ENCODE measurements at regions not wholly inside any gene's neighbourhood (a gene's known extent, or its start where the extent isn't known, plus 50 kb on each side); places are given as distances from the start of the nearest gene placed in this dataset.
A peak's percentile ranks its signal among the peaks of the same experiment; 100 is the strongest.

DNA sequence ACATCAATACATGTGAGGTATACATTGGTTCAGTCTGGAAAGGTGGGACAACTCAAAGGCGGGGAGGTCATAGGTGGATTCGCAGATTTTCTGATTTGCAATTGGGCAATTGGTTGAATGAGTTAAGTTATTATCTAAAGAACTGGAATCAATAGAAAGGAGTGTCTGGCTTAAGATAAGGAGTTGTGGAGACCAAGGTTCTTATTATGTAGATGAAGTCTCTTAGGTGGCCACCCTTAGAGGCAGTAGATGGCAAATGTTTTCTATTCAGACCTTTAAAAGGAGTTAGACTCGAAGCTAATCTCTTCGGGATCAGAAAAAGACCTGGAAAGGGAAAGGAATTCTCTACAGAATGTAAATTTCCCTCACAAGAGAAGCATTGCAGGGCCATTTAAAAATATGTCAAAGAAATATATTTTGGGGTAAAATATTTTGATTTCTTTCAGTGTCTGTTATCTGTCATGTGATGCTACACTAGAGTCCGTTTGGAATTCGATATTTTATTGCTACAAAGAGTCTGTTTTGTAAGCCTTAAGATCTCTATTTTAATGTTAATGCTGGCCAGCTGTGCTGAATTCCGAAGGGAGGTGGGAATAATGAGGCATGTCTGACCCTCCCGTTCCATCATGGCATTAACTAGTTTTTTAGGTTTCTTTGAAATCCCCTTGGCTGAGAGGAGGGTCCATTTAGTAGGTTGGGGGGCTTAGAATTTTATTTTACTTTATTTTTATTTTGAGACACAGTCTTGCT lies 265.1 kb downstream of the PTPRU start:
- DNase-seq = no peak

DNA sequence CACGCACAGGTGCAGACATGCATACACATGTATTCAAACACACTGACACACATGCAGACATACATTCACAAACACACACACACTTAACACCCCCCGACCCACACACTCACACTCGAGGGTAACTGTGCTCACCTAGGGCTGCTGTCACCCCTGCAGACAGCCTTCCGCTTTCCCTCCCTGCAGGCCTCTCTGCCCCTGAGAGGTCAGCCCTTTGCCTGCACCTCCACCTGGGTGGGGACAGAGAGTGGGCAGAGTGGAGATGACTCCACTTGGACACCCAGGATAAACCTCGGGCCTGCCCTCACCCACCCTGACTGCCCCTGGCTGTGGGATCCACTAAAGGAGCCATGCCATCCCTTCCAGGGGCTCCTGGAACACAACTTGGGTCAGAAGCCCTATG lies 264.3 kb downstream of the PTPRU start:
- DNase-seq = no peak

DNA sequence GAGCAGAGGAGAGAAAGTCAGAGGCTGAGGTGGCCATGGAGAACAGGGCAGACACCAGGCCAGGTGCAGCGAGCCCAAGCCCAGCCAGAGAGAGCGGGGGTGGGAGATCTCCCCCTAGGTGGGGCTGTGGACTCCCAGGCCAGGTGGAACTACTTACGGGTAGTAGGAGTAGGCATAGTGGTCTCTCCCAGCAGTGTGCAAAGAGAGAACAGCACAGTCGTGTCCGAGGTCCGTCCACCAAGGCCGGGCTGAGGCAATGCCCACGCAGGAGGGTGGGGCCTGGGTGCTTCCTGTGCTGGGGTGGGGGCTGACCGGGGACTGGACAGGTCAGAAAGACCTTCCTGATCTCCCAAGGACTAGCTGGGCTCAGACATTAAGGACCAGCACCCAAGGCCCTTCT lies 263.7 kb downstream of the PTPRU start:
- no peak for DNase-seq

DNA sequence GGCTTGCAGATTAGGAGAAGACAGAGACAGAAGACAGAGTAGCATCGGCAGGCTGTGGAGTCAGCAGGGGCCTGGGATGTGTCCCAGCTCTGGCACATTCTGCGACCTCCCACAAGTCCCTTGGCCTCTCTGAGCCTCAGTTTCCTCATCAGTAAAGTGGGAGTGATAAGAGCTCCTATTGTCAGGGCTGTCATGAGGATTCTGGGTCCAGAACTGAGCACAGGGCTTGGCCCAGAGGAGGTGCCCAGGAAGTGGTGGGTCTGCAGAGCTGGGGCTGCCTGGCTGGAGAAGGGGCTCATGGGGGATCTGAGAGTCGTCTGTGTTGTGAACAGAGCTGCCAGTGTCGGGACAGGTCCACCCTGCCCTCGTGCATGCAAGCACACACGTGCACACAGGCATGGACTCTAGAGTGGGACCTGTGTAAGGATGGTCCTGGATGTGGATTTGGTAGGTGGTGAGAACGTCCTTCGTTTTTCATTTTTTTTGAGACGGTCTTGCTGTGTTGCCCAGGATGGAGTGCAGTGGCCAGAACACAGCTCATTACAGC lies 262.9 kb downstream of the PTPRU start:
- DNase-seq = no peak

DNA sequence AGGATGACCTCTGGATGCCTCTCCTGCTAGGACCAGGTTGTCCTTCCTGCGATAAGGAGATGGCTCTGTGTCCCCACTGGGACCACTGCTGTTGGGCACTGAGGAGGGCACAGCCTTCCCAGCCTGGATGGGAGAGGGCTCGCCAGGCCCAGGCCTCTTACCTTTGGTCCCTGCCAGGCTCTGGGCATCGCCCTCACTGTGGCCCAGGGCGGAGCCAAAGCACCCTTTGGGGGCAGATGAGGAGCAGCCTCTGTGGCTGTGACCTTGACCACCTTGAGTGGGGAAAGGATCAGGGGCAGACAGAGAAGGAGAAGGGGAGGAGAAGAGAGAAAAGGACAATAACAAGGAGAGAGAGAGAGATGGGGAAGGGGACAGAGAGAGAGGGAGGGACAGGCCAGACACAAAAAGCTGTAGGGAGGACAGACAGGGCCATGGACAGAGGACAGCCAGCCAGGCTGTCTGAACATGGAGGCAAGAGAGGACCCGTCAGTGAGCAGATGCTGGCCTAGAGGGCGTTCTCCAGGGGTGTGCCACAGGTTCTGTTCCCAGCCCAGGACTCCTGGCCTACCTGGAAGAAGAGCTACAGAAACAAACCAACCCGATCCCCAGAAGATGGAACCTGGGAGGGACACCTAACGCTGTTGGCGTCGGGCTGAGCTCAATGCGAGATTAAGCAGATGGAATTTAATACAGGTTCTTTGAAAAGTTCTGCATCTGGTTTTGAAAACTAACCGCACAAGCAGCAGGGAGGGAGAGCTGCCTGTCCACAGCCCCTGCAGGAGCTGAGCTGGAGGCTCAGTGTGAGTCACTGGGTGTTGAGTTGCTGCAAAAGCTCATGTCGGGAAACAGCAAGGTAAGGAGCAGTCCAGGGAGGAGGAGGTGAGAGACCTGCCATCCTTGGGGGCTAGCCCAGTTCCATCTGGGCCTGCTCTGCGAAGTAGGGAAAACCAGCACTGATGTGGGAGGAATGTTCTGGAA lies 262.1 kb downstream of the PTPRU start:
- DNase-seq = no peak

DNA sequence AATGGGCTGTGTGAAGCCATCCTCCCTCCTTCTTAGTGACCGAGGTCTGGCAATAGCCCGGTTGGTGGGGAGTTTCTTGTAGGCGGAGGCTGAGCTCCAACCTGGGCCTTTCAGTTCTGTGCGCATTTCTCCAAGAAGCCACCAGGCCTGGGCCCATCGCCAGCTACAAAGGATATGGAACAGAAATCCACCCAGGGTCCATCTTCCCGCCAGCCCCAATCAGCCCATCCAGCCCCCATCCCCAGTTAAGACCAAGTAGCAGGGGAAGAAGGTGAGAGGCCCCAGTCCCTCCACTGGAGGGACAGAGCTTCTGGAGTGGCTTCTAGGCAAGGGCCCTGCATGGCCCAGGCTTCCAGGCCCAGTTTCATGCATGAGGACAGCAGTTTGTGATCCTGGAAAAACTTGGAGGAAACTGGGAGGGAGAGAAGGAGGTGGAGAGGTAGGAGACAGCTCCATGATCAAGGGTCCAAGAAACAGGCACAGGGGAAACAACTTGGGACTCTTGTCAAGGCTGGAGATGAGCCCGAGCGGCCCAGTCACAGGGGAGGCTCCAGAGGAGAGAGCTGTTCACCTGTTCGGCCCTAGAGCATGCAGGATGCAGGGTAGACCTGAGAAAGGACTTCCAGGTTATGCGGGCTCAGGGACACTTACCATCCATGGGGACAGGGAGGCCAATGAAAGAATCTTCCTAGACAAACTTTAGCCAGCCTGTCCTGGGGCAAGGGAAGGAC lies 261.2 kb downstream of the PTPRU start:
- no peak for DNase-seq

DNA sequence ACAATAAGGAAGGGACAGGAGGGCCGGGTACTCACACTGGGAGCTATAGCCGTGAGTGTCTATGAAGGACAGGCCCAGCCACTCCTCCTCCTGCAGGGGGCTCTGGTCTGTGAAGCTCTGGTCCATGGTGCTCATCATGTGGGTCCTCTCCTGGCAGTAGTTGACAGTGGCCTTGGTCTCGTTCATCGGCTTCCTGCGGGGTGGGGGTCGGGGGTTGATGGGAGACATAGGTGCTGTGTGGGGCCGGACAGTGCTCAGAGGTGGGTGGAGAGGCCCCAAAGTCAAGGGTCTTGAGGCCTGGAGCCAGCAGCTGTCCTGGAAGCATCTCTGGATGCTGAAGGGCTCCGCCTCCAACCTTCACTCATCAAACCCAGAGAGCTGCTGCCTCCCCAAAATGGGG lies 260.4 kb downstream of the PTPRU start:
- DNase-seq = no peak

DNA sequence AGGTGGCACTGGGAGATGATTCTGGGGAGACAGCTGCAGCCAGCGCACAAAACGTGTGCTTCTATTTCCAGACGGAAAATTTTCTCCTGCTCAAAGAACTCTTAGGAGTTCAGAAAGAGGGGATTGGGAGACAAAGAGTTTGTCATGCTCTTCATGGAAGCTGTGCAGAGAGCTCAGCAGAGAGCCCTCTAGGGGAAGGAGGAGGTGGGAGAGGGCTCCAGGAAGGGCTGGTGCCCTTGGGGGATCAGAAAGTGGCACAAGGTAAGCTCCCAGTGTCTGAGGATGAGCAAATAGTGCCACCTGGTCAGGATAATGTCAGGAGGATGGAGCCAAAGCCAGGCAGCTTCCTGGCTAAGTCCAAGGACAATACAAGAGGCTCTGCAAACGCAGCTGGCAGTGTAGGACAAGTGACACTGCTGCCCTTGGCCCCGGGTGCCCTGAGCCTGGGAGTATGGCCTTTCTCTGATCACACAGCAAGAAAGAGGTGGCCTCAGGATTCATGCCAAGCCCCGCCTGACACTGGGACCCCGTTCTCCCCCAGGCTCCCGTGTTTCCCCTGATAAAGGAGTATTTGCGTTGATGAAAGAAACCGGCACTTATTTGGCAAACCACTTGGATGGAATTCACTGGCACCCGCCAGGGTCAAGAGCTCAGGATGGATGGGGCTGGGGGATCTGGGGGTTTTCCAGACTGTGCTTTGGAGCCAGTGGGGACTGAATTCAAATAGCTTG lies 254.0 kb downstream of the PTPRU start:
- peak; percentile 80 for DNase-seq

DNA sequence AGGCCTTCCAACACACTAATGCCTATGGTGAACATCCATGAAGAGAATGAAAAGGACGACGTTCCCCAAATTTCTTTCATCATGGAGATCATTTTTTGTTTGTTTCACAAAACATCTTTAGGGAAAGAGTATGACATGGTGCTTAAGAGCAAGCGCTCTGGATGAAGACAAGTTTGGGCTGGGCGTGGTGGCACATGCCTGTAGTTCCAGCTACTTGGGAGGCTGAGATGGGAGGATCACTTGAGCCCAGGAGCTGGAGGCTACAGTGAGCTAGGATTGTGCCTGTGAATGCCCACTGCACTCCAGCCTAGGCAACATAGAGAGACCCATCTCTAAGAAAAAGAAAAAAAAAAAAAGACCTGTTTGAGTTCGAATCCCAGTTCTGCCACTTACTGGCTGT lies 253.1 kb downstream of the PTPRU start:
- DNase-seq = no peak

DNA sequence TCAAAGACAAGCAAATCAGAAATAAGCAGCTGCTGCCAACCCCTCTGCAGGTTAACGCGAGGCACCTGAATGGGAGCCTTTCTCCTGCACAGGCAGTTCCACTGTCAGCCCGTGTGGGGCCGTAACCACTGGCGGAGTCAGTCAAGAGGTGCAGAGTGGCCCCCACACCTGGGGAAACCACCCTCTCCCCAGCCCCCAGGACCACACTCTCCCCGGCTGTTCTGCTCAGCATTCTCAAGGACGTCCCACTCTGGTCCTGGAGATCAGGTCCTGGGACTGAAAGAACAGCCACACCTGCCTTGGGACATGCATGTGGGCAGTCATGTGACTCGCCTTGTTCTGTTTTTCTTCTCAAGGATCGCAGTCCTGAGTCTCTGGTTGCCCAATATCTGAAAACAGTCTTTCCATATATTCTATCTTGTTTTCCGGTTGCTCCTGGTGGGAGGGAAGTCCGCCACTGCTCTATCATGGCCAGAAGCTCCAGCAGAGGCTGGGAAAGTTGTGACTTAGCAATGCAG lies 252.5 kb downstream of the PTPRU start:
- no peak for DNase-seq

DNA sequence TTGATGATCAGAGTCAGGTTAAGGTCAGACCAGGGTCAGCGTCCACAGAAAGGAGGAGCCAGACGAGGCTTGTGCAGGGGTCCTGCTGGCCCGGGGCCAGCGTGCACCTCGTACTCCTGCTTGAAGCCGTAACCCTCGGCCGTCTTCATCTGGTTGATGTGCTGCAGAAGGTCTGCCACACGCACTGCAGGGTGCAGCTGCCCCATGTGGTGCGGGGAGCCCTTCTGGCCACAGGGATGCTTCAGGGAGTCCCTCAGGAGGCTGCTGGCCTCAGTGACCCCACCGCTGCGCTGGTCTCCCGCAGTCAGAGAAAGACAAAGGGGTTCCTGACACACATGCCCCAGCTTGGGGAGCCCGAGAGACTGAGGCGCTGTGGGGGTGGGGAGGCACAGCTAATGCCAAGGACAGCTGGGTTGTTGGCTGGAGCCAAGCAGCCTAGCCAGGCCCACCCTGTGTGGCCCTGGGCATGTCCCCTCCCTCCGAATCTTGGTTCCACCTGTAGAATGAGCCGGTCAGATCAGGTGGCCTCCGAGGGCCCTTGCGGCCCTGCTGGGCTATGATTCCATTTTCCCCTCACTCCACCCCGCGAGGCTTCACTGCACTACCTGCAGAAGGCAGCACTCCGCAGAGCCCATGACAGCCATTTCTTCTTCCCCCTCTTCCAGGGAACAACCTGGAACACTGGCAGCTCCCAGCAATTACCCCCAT lies 251.9 kb downstream of the PTPRU start:
- no peak for DNase-seq

DNA sequence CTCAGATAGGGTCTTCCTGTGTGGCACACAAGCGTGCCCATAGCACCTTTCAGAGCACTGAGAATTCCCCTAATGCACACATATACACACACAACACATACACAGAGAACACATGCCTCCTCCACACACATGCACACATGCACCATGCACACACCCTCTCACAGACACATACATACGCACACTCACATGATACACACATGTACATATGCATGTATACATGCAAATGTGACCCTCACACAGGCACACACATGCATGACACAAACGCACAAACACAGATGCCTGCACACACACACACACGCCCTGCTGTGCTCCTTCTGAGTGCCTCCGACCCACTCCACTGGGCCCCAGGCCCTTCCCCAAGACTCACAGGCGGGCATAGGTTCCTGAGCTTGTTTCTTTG lies 251.0 kb downstream of the PTPRU start:
- no peak for DNase-seq

DNA sequence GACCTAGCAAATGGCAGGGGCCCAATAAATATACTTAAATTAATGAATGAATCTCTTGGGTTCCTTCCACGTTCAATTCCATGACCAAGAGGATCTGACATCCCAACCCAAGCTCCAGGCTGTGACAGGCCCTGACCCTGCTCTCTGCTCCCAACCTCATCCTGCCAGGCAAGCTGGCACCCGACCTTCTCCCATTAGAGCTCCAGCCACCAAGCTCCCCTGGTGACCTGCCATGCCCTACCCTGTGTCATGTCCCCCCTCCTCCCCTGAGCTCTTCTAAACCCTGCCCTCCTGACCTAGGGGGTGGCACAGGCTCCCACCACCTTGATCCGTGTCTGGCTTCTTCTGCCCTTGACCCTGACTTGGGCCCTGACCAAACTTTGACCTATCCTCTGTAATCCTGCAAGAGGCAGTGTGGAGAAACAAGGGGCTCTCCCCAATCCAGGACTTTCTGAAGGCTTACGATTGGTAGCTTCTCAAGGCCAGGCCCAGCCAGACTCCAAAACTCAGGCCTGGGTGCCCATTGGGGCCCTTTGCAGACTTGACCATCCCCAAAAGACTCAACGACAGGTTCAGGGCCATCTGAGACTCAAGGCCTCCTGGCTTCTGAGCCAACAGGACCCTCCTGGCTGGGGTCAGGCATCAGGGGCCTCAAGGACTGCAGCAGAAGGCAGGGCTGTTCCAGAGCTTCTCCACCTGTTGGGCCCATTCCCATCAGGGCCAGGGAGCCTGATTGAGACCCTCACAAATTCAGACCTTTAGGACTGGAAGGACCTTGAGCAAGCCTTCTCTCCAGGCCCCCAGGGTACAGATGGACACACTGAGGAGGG lies 249.0 kb downstream of the PTPRU start:
- no peak for DNase-seq

DNA sequence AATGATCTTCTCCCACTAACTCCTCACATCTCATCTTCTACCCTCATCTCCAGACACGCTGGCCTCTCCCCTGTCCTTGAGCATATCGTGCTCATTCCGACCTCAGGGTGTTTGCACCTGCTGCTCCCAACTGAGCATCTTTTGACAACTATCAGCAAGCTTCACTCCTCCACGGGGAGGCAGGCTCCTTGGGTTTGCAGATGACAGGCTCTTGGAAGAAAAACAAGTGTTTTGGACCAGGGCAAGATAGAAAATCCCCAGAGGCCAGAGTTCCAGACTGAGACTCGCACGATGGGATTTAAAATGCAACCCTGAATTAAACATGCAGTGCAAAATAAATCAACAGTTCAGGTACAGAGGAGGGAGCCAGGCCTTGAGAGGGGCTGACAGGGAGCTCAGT lies 246.7 kb downstream of the PTPRU start:
- DNase-seq = no peak

DNA sequence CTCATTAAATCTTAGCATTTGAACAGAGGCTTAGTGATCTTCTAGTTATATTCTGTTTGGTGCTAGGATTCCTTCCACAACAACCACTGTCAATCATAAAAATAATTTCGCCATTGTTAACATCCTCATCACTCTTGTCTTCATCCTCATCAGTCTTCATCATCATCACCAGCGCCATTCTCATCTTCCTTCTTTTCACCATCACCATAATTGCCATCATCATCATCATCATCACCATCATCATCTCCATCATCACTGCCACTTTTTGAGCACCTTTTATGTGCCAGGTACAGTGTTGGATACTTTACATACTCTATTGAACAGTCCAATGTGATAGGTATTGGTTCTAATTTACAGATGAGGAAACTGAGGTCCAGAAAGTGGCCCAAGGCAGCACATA lies 245.7 kb downstream of the PTPRU start:
- DNase-seq = no peak

DNA sequence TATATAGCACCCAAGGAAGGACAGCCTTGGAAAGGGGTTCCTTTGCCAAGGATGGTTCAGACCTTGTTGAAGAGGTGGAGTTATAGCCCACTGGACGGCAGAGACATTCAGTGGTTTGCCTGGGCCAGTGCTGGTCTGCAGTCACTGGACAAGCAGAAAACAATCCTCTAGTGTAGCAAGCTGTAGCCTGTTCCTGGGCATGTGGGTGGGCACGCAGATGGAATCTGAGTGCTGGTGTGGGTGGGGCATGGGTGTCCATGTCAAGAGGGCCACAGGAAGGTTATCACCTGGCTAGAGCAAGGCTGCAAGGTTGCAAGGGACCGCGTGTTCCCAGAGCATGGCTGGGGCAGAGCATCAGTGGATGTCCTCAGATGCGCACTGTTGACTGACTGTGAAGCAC lies 244.7 kb downstream of the PTPRU start:
- DNase-seq = no peak

DNA sequence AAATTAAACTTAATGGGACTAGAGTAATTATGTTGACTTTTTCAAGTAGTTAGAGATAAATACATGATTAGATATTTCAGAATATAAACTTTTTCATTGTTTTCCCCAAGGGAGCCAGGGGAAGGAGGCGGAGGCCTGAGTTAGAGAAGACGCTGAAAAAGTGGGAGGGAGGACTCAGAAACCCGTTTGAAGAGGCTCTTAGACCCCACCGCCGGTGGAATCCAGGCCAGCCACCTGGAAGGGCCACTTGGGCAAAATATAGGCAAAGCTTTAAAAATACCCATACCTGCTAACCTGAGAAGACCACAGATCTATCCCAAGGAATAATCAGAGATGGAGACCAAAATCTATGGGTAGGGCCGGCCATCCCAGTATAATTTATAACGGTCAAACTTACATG lies 242.6 kb downstream of the PTPRU start:
- peak; percentile 55 for DNase-seq

DNA sequence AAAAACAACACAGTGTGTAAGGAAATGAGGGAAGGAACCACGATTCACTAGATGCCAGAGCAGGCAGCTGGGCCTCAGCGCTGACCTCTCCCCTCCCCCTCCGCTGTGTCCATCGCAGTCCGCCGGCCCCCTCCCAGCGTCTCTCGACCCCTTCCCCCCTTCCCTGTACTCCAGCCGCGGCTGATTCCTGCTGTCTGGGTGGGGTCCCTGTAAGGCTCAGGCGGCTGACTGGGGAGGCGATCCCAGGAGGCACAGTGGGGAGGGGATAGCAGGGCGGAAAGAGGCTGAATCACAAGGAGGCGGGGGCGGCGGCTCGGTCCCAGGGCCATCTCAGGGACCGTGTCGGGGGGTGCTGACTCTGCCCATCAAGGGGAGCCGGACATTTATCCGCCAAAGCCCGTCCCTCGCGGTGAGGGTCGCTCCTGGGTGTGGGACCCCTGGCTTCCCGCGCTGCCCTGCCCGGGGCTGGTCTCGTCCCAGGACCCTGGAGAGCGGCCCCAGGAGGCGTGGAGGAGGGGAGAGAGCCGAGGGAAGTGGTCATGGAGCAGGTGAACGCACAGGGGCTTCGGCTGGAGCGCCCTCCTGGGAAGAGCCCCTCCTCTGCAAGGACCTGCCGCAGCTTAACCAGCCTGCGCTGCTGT lies 241.9 kb downstream of the PTPRU start:
- DNase-seq = no peak

DNA sequence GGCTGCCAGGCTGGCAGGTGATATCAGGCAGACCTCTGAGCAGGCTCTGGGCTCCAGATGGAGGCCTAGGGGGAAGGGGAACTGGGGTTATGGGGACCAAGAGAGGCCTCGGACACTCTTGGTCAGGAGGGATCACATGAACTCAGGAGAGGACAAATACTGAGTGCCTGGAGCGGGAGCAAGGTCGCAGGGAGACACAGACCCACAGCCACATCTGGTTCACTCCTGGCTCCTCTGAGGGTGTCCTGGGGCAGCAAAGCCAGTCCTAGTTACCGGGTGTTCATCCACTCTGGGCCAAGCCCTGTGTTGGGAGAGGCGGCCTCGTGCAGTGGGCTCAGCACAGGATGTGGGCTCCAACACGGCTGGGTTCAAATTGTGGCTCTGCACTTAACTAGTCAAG lies 239.0 kb downstream of the PTPRU start:
- no peak for DNase-seq
